Lower lobe of right lung (tissue), 2 donors: ENCODE measurements at regions not wholly inside any gene's neighbourhood (a gene's known extent, or its start where the extent isn't known, plus 50 kb on each side); places are given as distances from the start of the nearest gene placed in this dataset.

Experiments used
- ATAC-seq, 2 donors: fragments of 200-7000 bp; cut with Tn5 transposase; one replicate each; pipeline ENCODE4 v1.9.1; 2020 to 2022; ENCODE audit warnings: mild to moderate bottlenecking in 2 of 2, moderate library complexity in 2 of 2
- DNase-seq: peaks from one replicate; pipeline ENCODE4 v3.0.0-alpha.2; 2020
- H3K27ac ChIP-seq: fragments of 200-600 bp; one replicate; pipeline ENCODE4 v1.8.0; 2022
- H3K27me3 ChIP-seq: fragments of 200-600 bp; one replicate; pipeline ENCODE4 v1.8.0; 2022; ENCODE audit warnings: low read depth
- H3K36me3 ChIP-seq: fragments of 200-600 bp; one replicate; pipeline ENCODE4 v1.8.0; 2022; ENCODE audit warnings: mild to moderate bottlenecking
- H3K4me1 ChIP-seq: fragments of 200-600 bp; one replicate; pipeline ENCODE4 v1.8.0; 2022
- H3K4me3 ChIP-seq: fragments of 200-600 bp; one replicate; pipeline ENCODE4 v1.8.0; 2022; ENCODE audit warnings: mild to moderate bottlenecking
- H3K9me3 ChIP-seq: fragments of 200-600 bp; one replicate; pipeline ENCODE4 v1.8.0; 2022
- CTCF ChIP-seq: fragments of 200-600 bp; IDR thresholded peaks from one replicate; pipeline ENCODE4 v1.8.0; 2022; ENCODE audit warnings: antibody characterized with exemption, mild to moderate bottlenecking
- intact Hi-C: fragments of 100-400 bp; cut with DNase I; formaldehyde crosslinking; loops from one replicate; pipeline ENCODE4 v1.11.0; 2022
- donor health status: DM: no; HTN: yes; CAD: no; lungs with severe emphysema.

- Histone ChIP-seq H3K27ac (no peak overlapping the region), H3K27me3 (no peaks in the 10 kb centered on the region), H3K36me3 (no peaks in the 10 kb centered on the region), H3K9me3 (no peaks in the 10 kb centered on the region), H3K4me3 (no peak overlapping the region), H3K4me1 (no peaks in the 10 kb centered on the region)
- DNase-seq (no peak), ATAC-seq (no peak)
- intact Hi-C loops, result no loop called here
- TF ChIP-seq CTCF, result no peak
Measured at GRCh38 chr4:162891788-162892707, 274.6 kb downstream of the NAF1 start.

- no peak for TF ChIP-seq CTCF
- H3K36me3 ChIP-seq, result no peaks in the 10 kb centered on the region
- H3K4me3 ChIP-seq, result no peak overlapping the region
- no peaks in the 10 kb centered on the region for H3K27me3 ChIP-seq
- H3K4me1 ChIP-seq, result no peaks in the 10 kb centered on the region
- DNase-seq, result no peak
- H3K27ac ChIP-seq, result no peak overlapping the region
- no peaks in the 10 kb centered on the region for H3K9me3 ChIP-seq
- intact Hi-C loops, result no loop called here
- ATAC-seq, result no peak
Measured at GRCh38 chr4:162878096-162878495, 288.6 kb downstream of the NAF1 start.

GRCh38 chr4:162874748-162875147 lies 291.9 kb downstream of the NAF1 start:
- H3K9me3 ChIP-seq, result no peaks in the 10 kb centered on the region
- H3K27ac ChIP-seq, result no peak overlapping the region
- H3K4me1 ChIP-seq, result no peaks in the 10 kb centered on the region
- intact Hi-C loops, result no loop called here
- ATAC-seq (no peak), DNase-seq (no peak)
- H3K27me3 ChIP-seq, result no peaks in the 10 kb centered on the region
- no peak overlapping the region for H3K4me3 ChIP-seq
- H3K36me3 ChIP-seq, result no peaks in the 10 kb centered on the region
- TF ChIP-seq CTCF, result no peak

GRCh38 chr4:162871990-162872389 lies 294.7 kb downstream of the NAF1 start:
- Histone ChIP-seq H3K9me3 (no peaks in the 10 kb centered on the region), H3K4me1 (no peaks in the 10 kb centered on the region), H3K27me3 (no peaks in the 10 kb centered on the region), H3K27ac (no peak overlapping the region), H3K36me3 (no peaks in the 10 kb centered on the region), H3K4me3 (no peak overlapping the region)
- ATAC-seq (no peak), DNase-seq (no peak)
- no peak for TF ChIP-seq CTCF
- intact Hi-C loops, result no loop called here

- intact Hi-C loops, result no loop called here
- no peak for TF ChIP-seq CTCF
- Histone ChIP-seq H3K4me3 (no peak overlapping the region), H3K27ac (no peak overlapping the region), H3K9me3 (no peaks in the 10 kb centered on the region), H3K27me3 (no peaks in the 10 kb centered on the region), H3K4me1 (no peaks in the 10 kb centered on the region), H3K36me3 (no peaks in the 10 kb centered on the region)
- no peak for ATAC-seq
- DNase-seq, result no peak
Measured at GRCh38 chr4:162869157-162869556, 297.5 kb downstream of the NAF1 start.
